AG10803 (cell line): ENCODE measurements at regions not wholly inside any gene's neighbourhood (a gene's known extent, or its start where the extent isn't known, plus 50 kb on each side); places are given as distances from the start of the nearest gene placed in this dataset.

Source experiments
- DNase-seq: peaks from one replicate; pipeline ENCODE4 v3.0.0; 2010; ENCODE audit warnings: low read depth
- H3K4me3 ChIP-seq: 2 replicates; pipeline ENCODE4 v1.5.1; 2011; ENCODE audit warnings: mild to moderate bottlenecking, low read length, control low read depth
- CTCF ChIP-seq: conservative IDR thresholded peaks from 2 replicates; pipeline ENCODE4 v1.5.1; 2011; ENCODE audit warnings: mild to moderate bottlenecking, low read length, control low read depth, inconsistent platforms

GRCh38 chr4:24742773-24743172 is 52.6 kb upstream of the SOD3 start:
- no peak for TF ChIP-seq CTCF
- no peak overlapping the region for H3K4me3 ChIP-seq
- DNase-seq, result no peak

GRCh38 chr4:24743206-24743605 is 52.2 kb upstream of the SOD3 start:
- no peak overlapping the region for H3K4me3 ChIP-seq
- no peak for DNase-seq
- no peak for TF ChIP-seq CTCF

DNA sequence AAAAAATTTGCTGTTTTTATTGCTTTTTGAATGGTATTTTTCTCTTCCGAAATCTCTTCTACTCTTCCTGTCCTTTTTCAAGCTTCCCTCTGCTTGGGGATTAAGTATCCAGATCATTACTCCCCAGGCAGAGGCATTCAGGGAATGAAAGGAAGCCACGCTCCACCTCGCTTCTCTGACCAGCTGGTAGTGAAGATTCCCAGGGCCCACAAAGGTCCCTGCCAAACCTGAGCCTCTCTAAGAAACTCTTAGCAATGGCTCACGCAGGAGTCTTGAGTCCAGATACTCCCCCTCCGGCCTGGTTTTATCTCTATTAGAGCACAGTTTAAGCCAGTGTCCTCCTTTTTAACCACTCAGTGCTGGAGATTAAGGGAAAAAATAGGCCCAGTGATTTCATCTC is 51.4 kb upstream of the SOD3 start:
- peak; percentile 49 for DNase-seq
- H3K4me3 ChIP-seq, result no peak overlapping the region
- TF ChIP-seq CTCF, result no peak

- H3K4me3 ChIP-seq, result no peak overlapping the region
- no peak for TF ChIP-seq CTCF
- no peak for DNase-seq
Observed at GRCh38 chr4:24745172-24745895, 50.0 kb upstream of the SOD3 start.
